GM12872 (cell line): ENCODE measurements at regions not wholly inside any gene's neighbourhood (a gene's known extent, or its start where the extent isn't known, plus 50 kb on each side); places are given as distances from the start of the nearest gene placed in this dataset.

Experiments used
- TF ChIP-seq, protein P1 (sequence below): IDR thresholded peaks from 3 replicates; pipeline ENCODE4 v1.5.1; 2011; ENCODE audit warnings: low read depth, mild to moderate bottlenecking, low read length, moderate library complexity; ENCODE audit not compliant: insufficient read depth

DNA sequence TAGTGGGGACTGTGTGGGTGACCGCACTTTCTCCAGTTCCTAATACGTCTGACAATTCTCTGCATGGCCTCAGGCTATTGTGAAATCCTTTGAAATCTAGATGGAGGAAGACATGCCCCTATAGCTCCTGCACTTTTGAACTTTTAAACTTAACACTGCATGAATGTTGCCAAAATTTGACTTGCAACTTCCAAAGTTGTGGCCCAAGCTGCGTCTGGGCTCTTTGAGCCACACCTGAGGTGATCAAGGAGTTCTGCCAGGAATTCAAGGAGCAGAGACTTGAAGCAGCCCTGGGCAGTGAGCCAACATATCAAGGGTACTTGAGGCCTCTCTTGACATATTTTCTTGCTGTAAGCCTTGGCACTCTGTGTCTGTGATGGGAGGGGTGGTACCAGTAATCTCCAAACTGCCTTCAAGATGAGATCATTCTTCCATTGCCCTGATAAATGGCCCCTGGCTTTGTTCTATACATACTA is 1336.1 kb upstream of the CDH9 start:
- TF ChIP-seq, protein P1, sequence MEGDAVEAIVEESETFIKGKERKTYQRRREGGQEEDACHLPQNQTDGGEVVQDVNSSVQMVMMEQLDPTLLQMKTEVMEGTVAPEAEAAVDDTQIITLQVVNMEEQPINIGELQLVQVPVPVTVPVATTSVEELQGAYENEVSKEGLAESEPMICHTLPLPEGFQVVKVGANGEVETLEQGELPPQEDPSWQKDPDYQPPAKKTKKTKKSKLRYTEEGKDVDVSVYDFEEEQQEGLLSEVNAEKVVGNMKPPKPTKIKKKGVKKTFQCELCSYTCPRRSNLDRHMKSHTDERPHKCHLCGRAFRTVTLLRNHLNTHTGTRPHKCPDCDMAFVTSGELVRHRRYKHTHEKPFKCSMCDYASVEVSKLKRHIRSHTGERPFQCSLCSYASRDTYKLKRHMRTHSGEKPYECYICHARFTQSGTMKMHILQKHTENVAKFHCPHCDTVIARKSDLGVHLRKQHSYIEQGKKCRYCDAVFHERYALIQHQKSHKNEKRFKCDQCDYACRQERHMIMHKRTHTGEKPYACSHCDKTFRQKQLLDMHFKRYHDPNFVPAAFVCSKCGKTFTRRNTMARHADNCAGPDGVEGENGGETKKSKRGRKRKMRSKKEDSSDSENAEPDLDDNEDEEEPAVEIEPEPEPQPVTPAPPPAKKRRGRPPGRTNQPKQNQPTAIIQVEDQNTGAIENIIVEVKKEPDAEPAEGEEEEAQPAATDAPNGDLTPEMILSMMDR, result no peak

DNA sequence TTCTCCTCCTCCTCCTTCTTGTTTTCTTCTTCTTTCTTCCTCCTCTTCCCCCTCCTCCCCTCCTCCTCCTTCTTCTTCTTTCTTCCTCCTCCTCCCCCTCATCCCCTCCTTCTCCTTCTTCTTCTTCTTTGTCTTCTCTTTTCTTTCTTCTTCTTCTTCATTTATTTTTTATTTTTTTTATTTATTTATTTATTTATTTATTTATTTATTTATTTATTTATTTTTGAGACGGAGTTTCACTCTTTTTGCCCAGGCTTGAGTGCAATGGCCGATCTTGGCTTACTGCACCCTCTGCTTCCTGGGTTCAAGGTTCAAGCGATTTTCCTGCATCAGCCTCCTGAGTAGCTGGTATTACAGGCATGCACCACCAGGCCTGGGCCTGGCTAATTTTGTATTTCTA is 1332.5 kb upstream of the CDH9 start:
- TF ChIP-seq, protein P1, result no peak

DNA sequence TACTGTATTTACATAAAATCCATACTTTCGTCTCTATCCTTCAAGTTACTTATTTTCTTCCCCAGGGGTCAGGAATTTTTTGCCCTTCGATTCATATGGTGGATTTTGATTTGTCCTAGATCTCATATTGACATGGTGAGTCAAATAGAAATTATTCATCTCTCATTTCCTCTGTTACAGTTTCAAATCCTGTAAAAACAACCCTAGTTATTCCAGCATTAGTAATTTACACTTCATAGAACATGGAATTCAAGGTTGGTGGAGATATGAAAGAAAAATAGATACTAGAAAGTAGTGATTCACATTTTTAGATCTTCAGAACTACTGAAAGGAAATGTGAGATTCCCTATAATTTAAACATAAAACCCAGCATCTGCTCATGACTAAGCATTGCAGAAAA is 1331.0 kb upstream of the CDH9 start:
- TF ChIP-seq, protein P1, result no peak

DNA sequence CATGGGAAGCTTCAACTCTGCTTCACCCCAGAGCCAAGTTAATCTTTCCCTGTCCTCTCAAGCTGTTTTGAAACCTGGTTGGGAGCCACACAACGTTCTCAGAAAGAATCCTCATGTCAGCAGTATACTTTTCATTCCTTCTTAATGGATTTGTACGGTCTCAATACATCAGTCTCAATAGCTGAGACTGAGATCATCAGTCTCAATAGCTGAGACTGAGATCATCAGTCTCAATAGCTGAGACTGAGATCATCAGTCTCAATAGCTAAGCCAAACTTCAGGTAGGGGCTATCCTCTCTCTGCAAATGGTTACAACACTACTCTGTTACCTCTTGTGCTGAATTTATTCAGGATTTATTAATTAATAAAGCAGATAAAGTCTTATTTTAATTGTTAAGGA is 1317.4 kb upstream of the CDH9 start:
- TF ChIP-seq, protein P1, result no peak

DNA sequence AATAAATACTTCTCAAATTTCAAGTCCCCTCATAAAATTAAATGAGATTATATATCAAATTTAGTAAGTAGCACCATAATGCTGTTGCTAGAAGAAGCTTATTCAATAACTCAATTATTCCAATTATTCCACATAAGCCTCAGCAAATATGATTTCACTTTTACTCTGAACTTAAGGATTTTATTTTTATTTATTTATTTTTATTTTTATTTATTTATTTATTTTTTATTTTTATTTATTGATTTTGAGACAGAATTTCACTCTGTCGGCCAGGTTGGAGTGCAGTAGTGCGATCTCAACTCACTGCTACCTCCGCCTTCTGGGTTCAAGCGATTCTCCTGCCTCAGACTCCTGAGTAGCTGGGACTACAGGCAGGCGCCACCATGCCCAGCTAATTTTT is 1308.3 kb upstream of the CDH9 start:
- TF ChIP-seq, protein P1, result no peak

DNA sequence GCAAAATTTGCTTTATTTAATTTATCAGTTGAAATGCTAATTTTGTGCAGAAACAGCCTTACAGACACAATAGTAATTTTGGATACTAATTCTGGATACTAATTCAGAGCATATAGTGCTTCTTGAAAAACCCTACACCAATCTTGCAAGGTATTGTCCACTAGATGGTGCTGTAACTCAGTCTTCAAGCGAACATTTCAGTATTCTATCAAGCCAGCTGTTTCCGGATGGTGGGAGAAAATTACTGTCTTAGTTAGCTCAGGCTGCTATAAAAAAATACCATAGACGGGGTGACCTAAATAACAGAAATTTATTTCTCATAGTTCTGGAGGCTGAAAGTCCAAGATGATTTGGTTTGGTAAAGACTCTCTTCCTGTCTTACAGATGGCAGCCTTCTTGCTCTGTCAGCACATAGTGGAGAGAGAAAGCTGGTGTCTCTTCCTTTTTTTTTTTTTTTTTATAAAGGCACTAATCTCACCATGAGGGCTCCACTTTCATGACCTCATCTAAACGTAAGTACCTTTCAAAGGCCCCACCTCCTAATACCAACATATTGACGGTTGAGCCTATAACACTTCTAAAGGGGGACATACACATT is 1306.5 kb upstream of the CDH9 start:
- TF ChIP-seq, protein P1, result peak; percentile 53

DNA sequence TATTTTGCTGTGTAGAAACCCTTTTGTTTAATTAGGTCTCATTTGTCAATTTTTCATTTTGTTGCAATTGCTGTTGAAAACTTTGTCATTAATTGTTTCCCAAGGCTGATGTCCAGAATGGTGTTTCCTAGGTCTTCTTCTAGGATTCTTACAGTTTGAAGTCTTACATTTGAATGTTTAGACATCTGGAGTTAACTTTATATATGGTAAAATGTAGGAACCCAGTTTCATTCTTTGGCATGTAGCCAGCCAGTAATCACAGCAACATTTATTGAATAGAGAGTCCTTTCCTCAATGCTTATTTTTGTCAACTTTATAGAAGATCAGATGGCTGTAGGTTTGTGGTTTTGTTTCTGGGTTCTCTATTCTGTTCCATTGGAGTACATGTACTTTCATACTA is 1290.8 kb upstream of the CDH9 start:
- TF ChIP-seq, protein P1, result no peak
